Glomerular endothelial cell (primary cell): ENCODE measurements at regions not wholly inside any gene's neighbourhood (a gene's known extent, or its start where the extent isn't known, plus 50 kb on each side); places are given as distances from the start of the nearest gene placed in this dataset.

ENCODE experiments used
- DNase-seq: peaks from one replicate; pipeline ENCODE4 v3.0.0-alpha.2; 2011; ENCODE audit warnings: low read depth, low spot score; ENCODE audit errors: extremely low read depth

- DNase-seq: no peak
Observed at GRCh38 chr16:9366048-9366969, 274.9 kb downstream of the HAPSTR1 start.

GRCh38 chr16:9370061-9370491 is 278.6 kb downstream of the HAPSTR1 start:
- DNase-seq: no peak

- DNase-seq: no peak
Observed at GRCh38 chr16:9371713-9372448, 280.4 kb downstream of the HAPSTR1 start.

GRCh38 chr16:9372934-9373890 is 281.8 kb downstream of the HAPSTR1 start:
- DNase-seq: no peak

GRCh38 chr16:9374061-9374460 is 282.6 kb downstream of the HAPSTR1 start:
- peak; percentile 20 for DNase-seq

GRCh38 chr16:9378876-9379275 is 287.4 kb downstream of the HAPSTR1 start:
- DNase-seq: peak; percentile 87

GRCh38 chr16:9380221-9380620 is 288.8 kb downstream of the HAPSTR1 start:
- DNase-seq: no peak

GRCh38 chr16:9381399-9381798 is 290.0 kb downstream of the HAPSTR1 start:
- no peak for DNase-seq

GRCh38 chr16:9381905-9382304 is 290.5 kb downstream of the HAPSTR1 start:
- DNase-seq: no peak

GRCh38 chr16:9383281-9383680 is 291.8 kb downstream of the HAPSTR1 start:
- DNase-seq: no peak

GRCh38 chr16:9384141-9384540 is 292.7 kb downstream of the HAPSTR1 start:
- peak; percentile 58 for DNase-seq

- DNase-seq: no peak
Observed at GRCh38 chr16:9389543-9390207, 298.2 kb downstream of the HAPSTR1 start.

GRCh38 chr16:9392956-9393355 is 301.5 kb downstream of the HAPSTR1 start:
- DNase-seq: no peak

- no peak for DNase-seq
Observed at GRCh38 chr16:9393591-9393990, 302.1 kb downstream of the HAPSTR1 start.

- no peak for DNase-seq
Observed at GRCh38 chr16:9395958-9396359, 304.5 kb downstream of the HAPSTR1 start.

GRCh38 chr16:9399573-9399972 is 308.1 kb downstream of the HAPSTR1 start:
- DNase-seq: no peak

GRCh38 chr16:9401173-9401572 is 309.7 kb downstream of the HAPSTR1 start:
- DNase-seq: no peak

GRCh38 chr16:9402293-9402860 is 310.9 kb downstream of the HAPSTR1 start:
- DNase-seq: no peak

GRCh38 chr16:9404811-9405210 is 313.4 kb downstream of the HAPSTR1 start:
- DNase-seq: no peak
